Activated T-helper 2 cell treated with anti-CD3 and anti-CD28 coated beads, Interferon-gamma antibody, Interleukin-2, Interleukin-4, amounts not matched to agents 10 μg/mL and 5 μg/mL and 100 μg/mL, durations not matched to agents 14 hours and 24 hours and 36 hours (primary cell): ENCODE measurements at regions not wholly inside any gene's neighbourhood (a gene's known extent, or its start where the extent isn't known, plus 50 kb on each side); places are given as distances from the start of the nearest gene placed in this dataset.

Experiments
- DNase-seq: peaks from one replicate; pipeline ENCODE4 v3.0.0; 2021; ENCODE audit warnings: low spot score
- H3K27ac Mint-ChIP-seq: one replicate; pipeline ENCODE4 v1.8.0; 2021; ENCODE audit warnings: mixed read lengths
- H3K27me3 Mint-ChIP-seq: one replicate; pipeline ENCODE4 v1.8.0; 2021; ENCODE audit warnings: low read depth, mixed read lengths
- H3K36me3 Mint-ChIP-seq: one replicate; pipeline ENCODE4 v1.8.0; 2021; ENCODE audit warnings: low read depth, mixed read lengths
- H3K4me1 Mint-ChIP-seq: one replicate; pipeline ENCODE4 v1.8.0; 2021; ENCODE audit warnings: low read depth, mixed read lengths
- H3K4me3 Mint-ChIP-seq: one replicate; pipeline ENCODE4 v1.8.0; 2021; ENCODE audit warnings: low read depth, mild to moderate bottlenecking, moderate library complexity, mixed read lengths
- H3K9me3 Mint-ChIP-seq: one replicate; pipeline ENCODE4 v1.8.0; 2021; ENCODE audit warnings: mixed read lengths
- intact Hi-C: fragments of 100-400 bp; cut with micrococcal nuclease; formaldehyde crosslinking; loops from one replicate; pipeline ENCODE4 v1.15.1; 2023

- Mint-ChIP-seq H3K4me1 (no peaks in the 10 kb centered on the region), H3K27me3 (no peaks in the 10 kb centered on the region), H3K36me3 (no peaks in the 10 kb centered on the region), H3K4me3 (no peak overlapping the region), H3K27ac (no peak overlapping the region), H3K9me3 (no peaks in the 10 kb centered on the region)
- no peak for DNase-seq
- intact Hi-C loops: no loop called here
These were observed 55.3 kb upstream of the NOL4 start for GRCh38 chr18:34280000-34280399.

GRCh38 chr18:34280653-34281052 is 55.9 kb upstream of the NOL4 start:
- Mint-ChIP-seq H3K4me3 (no peak overlapping the region), H3K27me3 (no peaks in the 10 kb centered on the region), H3K9me3 (no peaks in the 10 kb centered on the region), H3K4me1 (no peaks in the 10 kb centered on the region), H3K36me3 (no peaks in the 10 kb centered on the region), H3K27ac (no peak overlapping the region)
- intact Hi-C loops: no loop called here
- no peak for DNase-seq

GRCh38 chr18:34281290-34281689 is 56.6 kb upstream of the NOL4 start:
- H3K4me1 Mint-ChIP-seq: no peaks in the 10 kb centered on the region
- H3K4me3 Mint-ChIP-seq: no peak overlapping the region
- H3K27me3 Mint-ChIP-seq: no peaks in the 10 kb centered on the region
- intact Hi-C loops: no loop called here
- no peaks in the 10 kb centered on the region for H3K36me3 Mint-ChIP-seq
- no peak for DNase-seq
- H3K27ac Mint-ChIP-seq: no peak overlapping the region
- H3K9me3 Mint-ChIP-seq: peaks cover 1% of the 10 kb centered on the region

GRCh38 chr18:34281722-34282121 is 57.0 kb upstream of the NOL4 start:
- Mint-ChIP-seq H3K9me3 (peaks cover 5% of the 10 kb centered on the region), H3K4me1 (no peaks in the 10 kb centered on the region), H3K27ac (no peak overlapping the region), H3K36me3 (no peaks in the 10 kb centered on the region), H3K27me3 (no peaks in the 10 kb centered on the region), H3K4me3 (no peak overlapping the region)
- intact Hi-C loops: no loop called here
- DNase-seq: no peak

GRCh38 chr18:34283506-34283905 is 58.8 kb upstream of the NOL4 start:
- no peak for DNase-seq
- no peak overlapping the region for H3K27ac Mint-ChIP-seq
- intact Hi-C loops: no loop called here
- H3K4me1 Mint-ChIP-seq: no peaks in the 10 kb centered on the region
- H3K36me3 Mint-ChIP-seq: no peaks in the 10 kb centered on the region
- H3K4me3 Mint-ChIP-seq: no peak overlapping the region
- H3K27me3 Mint-ChIP-seq: no peaks in the 10 kb centered on the region
- peaks cover 16% of the 10 kb centered on the region for H3K9me3 Mint-ChIP-seq

GRCh38 chr18:34287825-34288224 is 63.1 kb upstream of the NOL4 start:
- no peak for DNase-seq
- H3K36me3 Mint-ChIP-seq: no peaks in the 10 kb centered on the region
- intact Hi-C loops: no loop called here
- no peaks in the 10 kb centered on the region for H3K27me3 Mint-ChIP-seq
- no peaks in the 10 kb centered on the region for H3K4me1 Mint-ChIP-seq
- no peak overlapping the region for H3K27ac Mint-ChIP-seq
- H3K4me3 Mint-ChIP-seq: no peak overlapping the region
- H3K9me3 Mint-ChIP-seq: peaks cover 28% of the 10 kb centered on the region

GRCh38 chr18:34292594-34292993 is 67.9 kb upstream of the NOL4 start:
- H3K27ac Mint-ChIP-seq: no peak overlapping the region
- H3K9me3 Mint-ChIP-seq: peaks cover 25% of the 10 kb centered on the region
- no peaks in the 10 kb centered on the region for H3K36me3 Mint-ChIP-seq
- no peaks in the 10 kb centered on the region for H3K27me3 Mint-ChIP-seq
- no peak for DNase-seq
- no peak overlapping the region for H3K4me3 Mint-ChIP-seq
- no peaks in the 10 kb centered on the region for H3K4me1 Mint-ChIP-seq
- intact Hi-C loops: no loop called here

- no peaks in the 10 kb centered on the region for H3K36me3 Mint-ChIP-seq
- intact Hi-C loops: no loop called here
- H3K27me3 Mint-ChIP-seq: no peaks in the 10 kb centered on the region
- DNase-seq: no peak
- no peak overlapping the region for H3K4me3 Mint-ChIP-seq
- H3K27ac Mint-ChIP-seq: no peak overlapping the region
- H3K4me1 Mint-ChIP-seq: no peaks in the 10 kb centered on the region
- H3K9me3 Mint-ChIP-seq: peaks cover 7% of the 10 kb centered on the region
These were observed 72.6 kb upstream of the NOL4 start for GRCh38 chr18:34297287-34297686.

- Mint-ChIP-seq H3K4me1 (no peaks in the 10 kb centered on the region), H3K27me3 (no peaks in the 10 kb centered on the region), H3K4me3 (no peak overlapping the region), H3K9me3 (peaks cover 17% of the 10 kb centered on the region), H3K36me3 (no peaks in the 10 kb centered on the region), H3K27ac (no peak overlapping the region)
- DNase-seq: no peak
- intact Hi-C loops: no loop called here
These were observed 75.1 kb upstream of the NOL4 start for GRCh38 chr18:34299828-34300227.

- H3K36me3 Mint-ChIP-seq: no peaks in the 10 kb centered on the region
- no peak overlapping the region for H3K4me3 Mint-ChIP-seq
- H3K9me3 Mint-ChIP-seq: peaks cover 9% of the 10 kb centered on the region
- intact Hi-C loops: no loop called here
- DNase-seq: no peak
- no peak overlapping the region for H3K27ac Mint-ChIP-seq
- H3K4me1 Mint-ChIP-seq: no peaks in the 10 kb centered on the region
- no peaks in the 10 kb centered on the region for H3K27me3 Mint-ChIP-seq
These were observed 86.8 kb upstream of the NOL4 start for GRCh38 chr18:34311468-34311867.

- Mint-ChIP-seq H3K4me1 (no peaks in the 10 kb centered on the region), H3K9me3 (peaks cover 4% of the 10 kb centered on the region), H3K27me3 (no peaks in the 10 kb centered on the region), H3K27ac (no peak overlapping the region), H3K36me3 (no peaks in the 10 kb centered on the region), H3K4me3 (no peak overlapping the region)
- intact Hi-C loops: no loop called here
- no peak for DNase-seq
These were observed 90.1 kb upstream of the NOL4 start for GRCh38 chr18:34314847-34315246.

GRCh38 chr18:34315591-34316352 is 91.1 kb upstream of the NOL4 start:
- DNase-seq: no peak
- no peaks in the 10 kb centered on the region for H3K36me3 Mint-ChIP-seq
- no peak overlapping the region for H3K27ac Mint-ChIP-seq
- no peaks in the 10 kb centered on the region for H3K4me1 Mint-ChIP-seq
- H3K9me3 Mint-ChIP-seq: peaks cover 4% of the 10 kb centered on the region
- no peak overlapping the region for H3K4me3 Mint-ChIP-seq
- H3K27me3 Mint-ChIP-seq: no peaks in the 10 kb centered on the region
- intact Hi-C loops: no loop called here

- DNase-seq: no peak
- no peaks in the 10 kb centered on the region for H3K9me3 Mint-ChIP-seq
- no peak overlapping the region for H3K27ac Mint-ChIP-seq
- intact Hi-C loops: loop anchor here (5.0 kb wide), 1 partner anchor 198 kb away; no protein-coding TSS in a partner anchor
- no peaks in the 10 kb centered on the region for H3K4me1 Mint-ChIP-seq
- no peaks in the 10 kb centered on the region for H3K27me3 Mint-ChIP-seq
- H3K36me3 Mint-ChIP-seq: no peaks in the 10 kb centered on the region
- H3K4me3 Mint-ChIP-seq: no peak overlapping the region
These were observed 95.6 kb upstream of the NOL4 start for GRCh38 chr18:34320267-34320666.

- no peaks in the 10 kb centered on the region for H3K4me1 Mint-ChIP-seq
- peaks cover 5% of the 10 kb centered on the region for H3K9me3 Mint-ChIP-seq
- DNase-seq: no peak
- H3K27ac Mint-ChIP-seq: no peak overlapping the region
- H3K27me3 Mint-ChIP-seq: no peaks in the 10 kb centered on the region
- intact Hi-C loops: loop anchor here (5.0 kb wide), 1 partner anchor 199 kb away; no protein-coding TSS in a partner anchor
- no peaks in the 10 kb centered on the region for H3K36me3 Mint-ChIP-seq
- H3K4me3 Mint-ChIP-seq: no peak overlapping the region
These were observed 96.4 kb upstream of the NOL4 start for GRCh38 chr18:34321066-34321465.
